ENCODE measurements at regions not wholly inside any gene's neighbourhood (a gene's known extent, or its start where the extent isn't known, plus 50 kb on each side); places are given as distances from the start of the nearest gene placed in this dataset.

DNA sequence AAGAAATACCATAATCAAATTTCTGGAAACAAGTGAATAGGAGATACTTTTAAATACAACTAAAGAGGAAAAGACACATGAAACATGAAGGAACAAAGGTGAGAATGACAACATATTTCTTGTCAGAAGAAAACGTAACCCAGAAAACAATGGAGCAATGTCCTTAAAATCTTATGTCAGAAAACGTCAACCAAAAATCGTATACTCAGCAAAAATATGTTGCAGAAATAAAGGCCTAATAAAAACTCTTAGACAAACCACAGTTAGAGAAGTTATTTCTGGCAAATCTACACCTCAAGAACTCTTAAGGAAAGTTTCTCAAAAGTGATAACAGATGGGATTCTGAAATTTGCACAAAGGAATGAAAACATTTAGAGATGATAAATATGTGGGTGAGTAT is 66.3 kb upstream of the FBXL7 start:
- dilution Hi-C loops (cut with HindIII; ENCODE audit: low sequenced_read_pairs, unreplicated experiment) (no loop called here), intact Hi-C loops (cut with micrococcal nuclease) (no loop called here), in situ Hi-C loops (cut with MboI; ENCODE audit: low sequenced_read_pairs) (no loop called here)
- ATAC-seq (ENCODE audit: low read depth) (no peak), DNase-seq (no peak)
- H2BK120ac ChIP-seq (ENCODE audit: low read depth, low read length) = no peak overlapping the region
- TF ChIP-seq MAZ (IDR thresholded peaks at IDR 0.05; ENCODE audit: borderline replicate concordance, low read depth, low read length) (no peak), SMC3 (IDR thresholded peaks at IDR 0.05; ENCODE audit: low read depth, low read length) (no peak), MAFK (IDR thresholded peaks at IDR 0.05; ENCODE audit: low read depth, low read length) (peak; percentile 91), RAD21 (IDR thresholded peaks at IDR 0.05; ENCODE audit: low read length) (no peak), CHD1 (IDR thresholded peaks at IDR 0.05; ENCODE audit: low read depth, low read length) (no peak)
- TF ChIP-seq, protein P1, sequence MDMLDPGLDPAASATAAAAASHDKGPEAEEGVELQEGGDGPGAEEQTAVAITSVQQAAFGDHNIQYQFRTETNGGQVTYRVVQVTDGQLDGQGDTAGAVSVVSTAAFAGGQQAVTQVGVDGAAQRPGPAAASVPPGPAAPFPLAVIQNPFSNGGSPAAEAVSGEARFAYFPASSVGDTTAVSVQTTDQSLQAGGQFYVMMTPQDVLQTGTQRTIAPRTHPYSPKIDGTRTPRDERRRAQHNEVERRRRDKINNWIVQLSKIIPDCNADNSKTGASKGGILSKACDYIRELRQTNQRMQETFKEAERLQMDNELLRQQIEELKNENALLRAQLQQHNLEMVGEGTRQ (IDR thresholded peaks at IDR 0.05; ENCODE audit: low read depth, low read length) = no peak
- no peak overlapping the region for H4K8ac ChIP-seq (ENCODE audit: low read depth in 2 of 2, low read length in 2 of 2)
- H3K18ac ChIP-seq (ENCODE audit: low read depth, low read length) = no peak overlapping the region
- H3K9me3 ChIP-seq (ENCODE audit: control insufficient read depth, insufficient read depth, low read length) = no peaks in the 10 kb centered on the region
- H3K56ac ChIP-seq (ENCODE audit: extremely low read depth, insufficient read depth, low read length) = no peak overlapping the region
- no peak overlapping the region for H2BK15ac ChIP-seq (ENCODE audit: low read depth, low read length)
- no peak overlapping the region for H3K4me3 ChIP-seq (ENCODE audit: insufficient read depth, low read depth, low read length)
- H4K5ac ChIP-seq (ENCODE audit: low read depth, low read length) = no peak overlapping the region
- no peak overlapping the region for H2AK5ac ChIP-seq (ENCODE audit: low read depth, low read length)
- H2BK5ac ChIP-seq (ENCODE audit: low read depth, low read length, poor library complexity, severe bottlenecking) = no peak overlapping the region
- H3K23ac ChIP-seq (ENCODE audit: low read depth, low read length) = no peak overlapping the region
- no peaks in the 10 kb centered on the region for H3K79me1 ChIP-seq (ENCODE audit: low read depth in 1 of 2, low read length in 2 of 2)
- H2AFZ ChIP-seq (replicated peaks; ENCODE audit: low read length, poor library complexity) = no peak overlapping the region
- no peak overlapping the region for H3K14ac ChIP-seq (replicated peaks; ENCODE audit: low read depth, low read length)
- no peaks in the 10 kb centered on the region for H3K9me1 ChIP-seq (ENCODE audit: insufficient read depth, low read length)
- H3K4me1 ChIP-seq (ENCODE audit: control insufficient read depth, insufficient read depth, low read length) = no peaks in the 10 kb centered on the region
- no peak overlapping the region for H2BK20ac ChIP-seq (ENCODE audit: low read depth, low read length)
- no peaks in the 10 kb centered on the region for H3K27me3 ChIP-seq (ENCODE audit: control insufficient read depth, insufficient read depth, low read length)
- WGBS, 2 experiments (ENCODE audit: extremely low coverage in 2 of 2, insufficient read length in 1 of 2) = no CpG with 5 or more reads among the region's 3 CpGs
- POLR2A ChIA-PET (ENCODE audit: unreplicated experiment) = no interaction called here
- H3K4me2 ChIP-seq (ENCODE audit: low read depth, low read length) = no peak overlapping the region
- no peak overlapping the region for H3K4ac ChIP-seq (ENCODE audit: low read depth, low read length)
- BruUV-seq (replicated peaks) = no TSS peak
- H4K91ac ChIP-seq (ENCODE audit: insufficient read depth, low read depth, low read length) = no peak overlapping the region
- no peak overlapping the region for H2AK9ac ChIP-seq (replicated peaks; ENCODE audit: low read depth, low read length, poor library complexity)
- H3K9ac ChIP-seq (ENCODE audit: low read depth, low read length) = no peak overlapping the region
- CTCF ChIA-PET = no interaction called here
- no peak overlapping the region for H3K27ac ChIP-seq (ENCODE audit: insufficient read depth, low read length)
- no peaks in the 10 kb centered on the region for H4K20me1 ChIP-seq (ENCODE audit: insufficient read depth, low read length)
- H3K36me3 ChIP-seq (ENCODE audit: control insufficient read depth, insufficient read depth, low read length) = no peaks in the 10 kb centered on the region

All from IMR-90 (cell line).